Renal cortical epithelial cell (primary cell): ENCODE measurements at regions not wholly inside any gene's neighbourhood (a gene's known extent, or its start where the extent isn't known, plus 50 kb on each side); places are given as distances from the start of the nearest gene placed in this dataset.
A peak's percentile ranks its signal among the peaks of the same experiment; 100 is the strongest.

Experiments used
- DNase-seq: peaks from one replicate; pipeline ENCODE4 v3.0.0-alpha.2; 2011; ENCODE audit warnings: low read depth

DNA sequence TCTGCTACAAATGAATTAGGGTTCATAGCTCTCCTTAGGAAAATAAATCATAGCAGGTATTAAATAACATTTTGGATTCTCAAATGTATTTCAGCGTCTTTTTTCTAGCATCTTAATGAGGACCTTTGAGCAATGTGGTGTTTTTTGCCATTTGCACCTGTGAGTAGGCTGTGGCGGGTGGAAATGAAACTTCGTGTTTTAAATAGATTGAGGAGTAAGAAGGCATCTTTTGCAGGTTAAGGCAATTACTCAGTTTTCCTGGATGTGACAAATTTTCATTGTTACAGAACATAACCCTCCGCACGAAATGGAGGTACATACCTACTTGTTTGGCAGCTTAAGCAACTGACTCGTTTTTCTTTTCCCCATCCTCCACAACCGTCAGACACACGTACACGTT is 708.9 kb upstream of the NRSN1 start:
- no peak for DNase-seq

DNA sequence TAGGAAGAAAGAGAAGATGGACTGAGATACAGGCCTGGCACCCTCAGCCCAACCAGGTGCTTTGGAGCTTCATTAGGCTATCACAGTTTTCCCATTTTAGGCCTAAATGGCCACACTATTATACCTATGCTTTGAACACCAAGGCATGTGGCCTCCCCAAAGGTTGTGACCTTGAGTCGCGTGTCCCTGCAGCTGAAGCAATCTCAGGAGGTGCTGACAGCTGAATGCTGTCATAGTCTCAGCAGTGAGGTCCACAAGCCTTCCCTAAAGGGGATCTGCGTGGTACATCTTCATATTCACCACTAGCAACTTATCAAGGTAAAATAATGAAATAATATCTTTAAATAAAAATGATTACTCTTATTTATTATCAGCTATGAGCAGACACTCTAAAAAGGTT is 707.9 kb upstream of the NRSN1 start:
- DNase-seq = no peak

DNA sequence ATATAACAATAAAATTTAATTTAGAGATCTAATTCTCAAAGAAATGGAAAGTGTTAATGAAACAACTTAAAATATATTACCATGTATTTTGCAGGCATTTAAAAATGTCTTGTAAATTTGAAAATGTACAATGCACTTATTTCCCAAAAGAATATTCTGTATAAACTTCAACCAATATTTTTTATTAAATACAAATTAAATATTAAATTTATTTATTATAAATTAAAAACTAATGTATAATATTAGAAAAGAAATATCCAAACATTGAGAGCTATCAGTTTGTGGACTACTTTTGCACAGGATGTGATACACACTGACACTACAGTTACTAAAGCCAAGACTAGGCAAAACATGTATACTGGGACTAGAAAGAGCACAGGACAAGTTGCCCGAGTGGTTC is 707.0 kb upstream of the NRSN1 start:
- no peak for DNase-seq

DNA sequence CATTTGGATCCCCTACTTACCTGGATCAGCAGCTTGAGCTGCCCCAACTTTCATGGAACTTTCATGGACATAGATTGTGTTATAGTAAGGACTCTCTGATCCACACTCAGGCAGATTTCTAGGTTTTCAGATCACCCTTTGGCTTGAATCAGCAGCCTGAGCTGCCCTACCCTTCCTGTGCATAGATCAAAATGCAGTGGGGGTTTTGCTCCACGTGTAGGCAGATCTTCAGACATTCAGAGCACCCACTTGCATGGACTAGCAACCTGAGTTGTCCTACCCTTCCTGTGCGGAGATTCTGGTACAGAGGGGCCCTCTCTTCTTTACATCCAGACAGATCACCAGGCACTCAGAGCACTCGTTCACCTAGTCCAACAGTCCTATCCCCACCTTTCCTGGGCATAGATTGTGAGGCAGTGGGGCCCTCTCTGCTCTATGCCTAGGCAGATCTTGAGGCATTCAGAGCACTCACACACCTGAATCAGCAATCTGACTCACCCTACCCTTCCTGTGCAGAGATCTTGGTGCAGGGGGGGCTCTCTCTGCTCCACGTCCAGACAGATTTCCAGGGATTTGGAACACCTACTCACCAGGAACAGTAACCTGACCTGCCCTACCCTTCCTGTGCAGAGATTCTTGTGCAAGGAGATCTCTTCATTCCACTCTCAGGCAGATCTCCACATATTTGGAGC is 705.2 kb upstream of the NRSN1 start:
- no peak for DNase-seq

DNA sequence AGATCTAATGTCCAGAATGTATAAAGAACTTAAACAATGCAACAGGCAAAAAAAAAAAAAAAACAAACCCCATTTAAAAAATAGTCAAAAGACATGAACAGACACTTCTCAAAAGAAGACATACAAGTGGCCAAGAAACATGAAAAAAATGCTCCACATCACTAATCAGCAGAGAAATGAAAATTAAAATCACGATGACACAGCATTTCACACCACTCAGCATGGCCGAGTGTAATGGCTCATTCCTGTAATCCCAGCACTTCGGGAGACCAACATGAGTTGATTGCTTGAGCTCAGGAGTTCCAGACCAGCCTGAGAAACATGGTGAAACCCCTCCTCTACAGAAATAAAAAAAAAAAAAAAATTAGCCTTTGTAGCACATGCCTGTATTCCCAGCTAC is 701.4 kb upstream of the NRSN1 start:
- DNase-seq = no peak

DNA sequence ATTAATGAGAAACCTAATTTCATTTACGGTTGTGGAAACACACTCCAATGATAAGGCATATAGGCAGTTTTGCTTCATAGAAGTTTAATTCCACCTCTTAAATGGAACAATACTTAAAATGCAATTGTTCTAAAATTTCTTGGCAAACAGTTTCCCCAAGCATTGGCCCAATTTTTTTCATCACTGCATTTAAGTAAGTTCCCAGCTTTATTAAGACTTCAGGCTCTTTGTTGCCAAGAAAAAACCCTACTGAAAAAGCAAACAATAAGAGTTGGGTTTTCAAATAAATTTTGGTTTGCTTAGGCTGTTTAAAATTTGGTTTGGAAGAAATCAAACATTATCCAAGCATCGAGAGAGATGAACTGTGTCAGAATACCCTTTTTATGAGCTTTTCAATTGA is 690.9 kb upstream of the NRSN1 start:
- DNase-seq = no peak

DNA sequence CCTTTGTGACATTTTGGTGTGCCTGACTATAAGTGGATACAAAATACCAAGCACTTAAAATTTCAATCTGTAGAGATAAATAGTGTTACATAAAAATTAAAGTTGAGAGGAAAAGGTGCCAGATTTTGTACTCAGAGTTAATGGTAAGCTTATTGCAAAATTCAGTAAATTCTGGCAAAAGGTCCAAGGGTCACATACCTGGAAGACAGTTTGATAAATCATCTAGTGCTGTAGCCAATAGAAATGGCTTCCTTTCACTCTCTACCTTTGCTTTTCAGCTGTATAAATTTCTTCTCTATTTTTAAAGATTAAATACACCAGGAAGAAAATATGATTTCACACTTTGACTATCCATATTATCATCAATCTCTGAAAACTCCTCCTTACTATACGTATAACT is 690.2 kb upstream of the NRSN1 start:
- no peak for DNase-seq

DNA sequence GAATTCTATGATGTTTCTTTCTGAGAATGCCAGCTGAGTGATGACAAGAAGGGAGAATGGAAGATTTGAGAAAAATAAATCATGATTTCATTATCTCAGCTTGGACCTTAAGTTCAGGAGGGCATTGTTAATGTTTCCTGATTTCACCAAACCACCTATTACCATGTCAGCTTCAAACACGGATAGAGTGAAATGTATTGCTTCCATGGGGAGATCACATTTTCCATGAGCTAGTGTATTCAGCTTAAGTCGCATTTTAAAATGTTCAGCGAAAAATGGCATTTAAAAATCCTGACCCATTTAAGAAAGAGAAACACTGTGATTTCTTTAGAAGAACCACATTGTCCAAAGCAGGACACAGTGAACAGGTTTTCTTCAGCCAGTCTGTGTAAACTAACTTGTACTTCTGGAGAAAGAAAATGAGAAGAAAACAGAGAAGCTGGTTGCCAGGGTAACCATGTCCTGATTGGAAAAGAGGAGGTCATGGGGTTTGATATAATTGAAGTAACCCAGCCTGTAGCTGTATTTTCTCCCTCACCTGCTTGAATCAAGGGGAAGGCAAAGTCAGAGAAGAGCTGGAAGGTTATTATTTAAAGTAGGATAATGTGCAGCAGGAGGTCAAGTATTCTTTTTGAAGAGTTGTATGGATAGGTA is 684.1 kb upstream of the NRSN1 start:
- DNase-seq = no peak

DNA sequence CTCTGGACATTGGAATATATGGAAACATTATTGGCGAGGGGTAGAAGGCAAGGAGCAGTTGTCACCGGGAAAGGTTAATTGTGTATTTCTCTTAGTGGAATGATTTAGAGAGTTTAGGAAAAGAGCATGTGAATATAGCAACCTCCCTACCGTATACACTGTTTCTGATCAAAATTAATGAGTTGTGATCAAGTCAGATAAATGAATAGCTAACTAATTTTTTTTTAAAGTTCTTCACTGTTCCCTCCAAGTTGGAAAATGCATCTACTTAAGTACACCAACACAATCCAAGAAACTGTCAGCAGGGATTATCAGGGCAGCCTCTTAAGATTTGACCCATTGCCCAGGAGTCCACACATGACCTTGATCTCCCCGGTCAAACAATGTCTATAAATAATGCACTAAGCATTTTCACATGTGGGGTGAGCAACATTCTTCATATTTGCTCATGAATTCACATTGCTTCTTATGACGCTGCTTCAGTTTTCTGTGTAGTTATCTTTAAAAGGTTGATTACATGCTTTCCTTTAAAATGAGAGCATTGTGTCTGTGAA is 680.8 kb upstream of the NRSN1 start:
- DNase-seq = no peak

DNA sequence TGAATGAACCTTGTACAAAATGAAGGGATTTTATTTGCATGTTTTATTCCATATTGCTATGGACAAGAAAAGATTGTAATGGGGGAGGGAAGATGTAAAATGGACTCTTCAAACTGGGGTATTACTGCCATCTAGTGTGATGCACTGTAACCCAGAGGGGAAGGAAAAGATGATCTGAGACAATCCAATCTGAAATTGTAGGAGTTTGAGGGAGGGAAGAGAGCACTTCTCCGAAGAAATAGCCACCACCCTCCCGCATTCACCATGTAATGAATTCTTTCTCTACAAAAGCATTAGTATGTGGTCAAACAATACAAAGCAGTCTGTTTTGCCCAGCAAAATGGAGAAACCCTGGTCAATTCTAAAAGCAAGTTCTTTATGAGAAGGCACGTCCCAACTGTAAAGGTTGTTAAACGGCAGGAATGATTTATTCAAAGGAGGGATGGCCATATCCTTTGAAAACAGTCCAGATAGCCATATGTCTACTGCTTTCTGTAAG is 679.5 kb upstream of the NRSN1 start:
- DNase-seq = peak; percentile 42

DNA sequence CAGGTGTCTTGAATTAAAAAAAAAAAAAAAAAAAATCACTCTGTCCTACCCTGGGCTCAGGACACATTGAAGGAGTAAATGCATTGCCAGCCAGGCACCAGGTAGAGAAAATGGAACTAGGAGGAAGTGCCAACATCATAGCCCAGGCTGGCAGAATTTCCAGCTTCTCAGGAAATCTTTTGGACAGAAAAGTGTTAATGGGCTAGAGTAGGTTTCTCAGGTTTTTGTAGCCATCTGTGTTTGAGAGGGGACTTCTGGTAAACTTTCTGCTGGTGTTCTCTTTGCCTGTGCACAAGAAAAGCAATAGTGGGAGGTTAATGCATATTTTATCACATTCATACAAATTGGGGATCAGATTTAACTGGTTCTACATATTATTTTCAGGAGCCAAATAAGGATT is 678.3 kb upstream of the NRSN1 start:
- DNase-seq = no peak

DNA sequence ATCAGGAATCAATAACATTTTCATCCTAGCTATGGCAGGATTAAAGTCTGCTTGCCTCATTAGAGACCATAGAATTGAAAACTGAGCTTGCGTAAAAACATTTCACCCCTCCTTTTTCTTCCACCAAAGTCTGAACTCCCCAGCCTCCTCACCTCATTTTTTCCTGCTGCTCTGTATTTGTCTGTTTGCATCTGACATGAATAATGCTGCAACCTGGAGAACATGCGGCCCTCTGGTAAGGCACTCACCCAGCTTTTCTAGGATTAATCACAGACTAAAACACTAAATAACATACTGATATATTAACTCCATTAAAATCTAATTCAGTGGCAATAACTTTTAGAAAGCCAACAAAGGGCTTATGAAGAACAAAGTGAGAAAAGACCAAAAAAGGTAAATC is 677.7 kb upstream of the NRSN1 start:
- no peak for DNase-seq

DNA sequence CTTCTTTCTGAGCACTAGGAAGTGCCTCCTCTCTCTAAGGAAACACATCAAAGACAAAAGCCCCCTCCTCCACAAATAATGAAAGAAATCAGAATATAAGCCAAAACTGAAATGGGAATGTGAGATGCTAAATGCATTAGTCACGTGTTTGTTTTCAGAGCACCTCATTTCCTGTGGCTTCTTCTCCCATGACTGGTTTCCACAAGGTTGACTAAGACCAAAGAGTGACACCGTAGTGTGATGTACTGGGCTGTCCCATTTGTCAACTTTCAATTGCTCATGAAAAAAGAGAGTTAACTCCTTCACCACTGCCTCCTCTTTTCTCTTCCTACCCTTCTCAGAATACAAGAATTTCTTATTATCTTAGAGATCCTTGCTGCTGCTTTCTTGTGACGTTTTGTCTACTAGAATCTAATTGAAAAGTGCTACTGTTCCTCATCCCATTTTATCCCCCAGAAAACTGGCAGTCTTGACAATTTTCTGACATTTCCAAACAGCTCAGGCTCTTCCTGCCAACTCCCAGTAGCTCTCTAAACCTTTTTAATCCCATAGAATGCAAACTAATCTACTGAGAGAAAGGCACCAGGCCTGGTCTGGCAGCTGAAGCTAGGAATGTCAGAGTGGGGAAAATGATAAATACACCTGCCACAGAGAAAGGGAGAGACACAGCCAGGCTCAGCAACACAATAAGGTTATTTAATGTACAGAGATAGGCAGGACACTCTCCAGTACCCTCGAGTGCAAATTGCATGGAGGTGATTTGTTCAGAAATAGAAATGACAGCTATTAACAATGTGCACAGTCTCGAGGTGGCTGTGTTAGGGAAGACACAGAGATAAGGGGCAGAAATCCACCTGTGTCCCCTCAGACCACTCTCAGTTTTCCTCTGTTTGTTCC is 671.7 kb upstream of the NRSN1 start:
- DNase-seq = peak; percentile 72

DNA sequence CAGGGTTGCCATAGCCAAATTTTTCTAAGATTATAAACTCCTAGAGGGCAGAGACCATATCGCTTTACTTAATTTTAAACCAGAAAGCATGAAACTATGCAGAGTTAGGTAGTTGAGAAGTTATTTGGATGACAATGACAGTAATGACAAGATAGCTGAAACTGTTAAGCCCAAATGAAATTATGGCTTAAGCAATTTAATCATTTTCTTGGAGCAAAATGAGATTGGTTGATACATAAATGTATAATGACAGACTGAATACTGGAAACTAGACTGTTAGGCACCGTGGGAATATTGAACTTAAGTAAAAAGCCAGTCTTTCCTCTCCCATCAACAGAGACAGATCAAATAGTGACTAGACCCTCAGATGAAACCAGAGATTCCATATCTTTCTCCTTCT is 670.3 kb upstream of the NRSN1 start:
- DNase-seq = no peak

DNA sequence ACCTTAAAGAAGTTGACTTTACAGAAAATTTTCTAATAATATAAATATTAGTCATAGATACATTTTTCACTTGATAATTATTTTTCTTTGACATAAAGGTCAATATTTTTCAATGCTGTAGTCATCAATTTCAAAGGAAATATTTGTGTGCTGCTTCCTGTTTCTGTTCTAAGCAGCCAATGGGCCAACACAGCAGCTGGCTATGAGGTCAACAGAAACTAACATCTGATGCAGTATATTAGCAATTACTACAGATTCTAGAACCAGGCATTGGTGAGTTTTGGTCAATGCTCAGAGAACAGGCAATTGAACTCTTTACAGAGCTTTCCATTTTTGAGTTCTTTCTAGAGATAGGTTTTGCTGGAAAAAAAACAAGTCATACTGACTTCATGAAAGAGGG is 669.6 kb upstream of the NRSN1 start:
- no peak for DNase-seq

DNA sequence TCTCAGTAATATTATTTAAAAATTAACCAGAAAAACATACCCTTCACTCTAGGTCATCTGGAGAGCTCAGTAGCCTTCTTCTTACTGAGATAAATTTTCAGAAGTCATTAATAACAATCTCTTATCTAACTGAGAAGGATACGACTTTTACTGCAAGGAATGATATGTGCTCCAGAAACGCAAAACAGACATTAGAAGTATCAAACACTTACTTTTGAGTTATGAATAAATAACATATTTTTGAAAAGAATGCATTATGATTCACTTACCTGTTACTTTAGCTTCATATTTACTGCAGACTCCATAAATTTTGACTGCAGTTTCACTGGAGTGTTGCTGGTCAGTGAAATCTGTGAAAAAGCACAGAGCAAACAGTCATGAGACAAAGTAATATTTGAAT is 668.7 kb upstream of the NRSN1 start:
- DNase-seq = no peak

DNA sequence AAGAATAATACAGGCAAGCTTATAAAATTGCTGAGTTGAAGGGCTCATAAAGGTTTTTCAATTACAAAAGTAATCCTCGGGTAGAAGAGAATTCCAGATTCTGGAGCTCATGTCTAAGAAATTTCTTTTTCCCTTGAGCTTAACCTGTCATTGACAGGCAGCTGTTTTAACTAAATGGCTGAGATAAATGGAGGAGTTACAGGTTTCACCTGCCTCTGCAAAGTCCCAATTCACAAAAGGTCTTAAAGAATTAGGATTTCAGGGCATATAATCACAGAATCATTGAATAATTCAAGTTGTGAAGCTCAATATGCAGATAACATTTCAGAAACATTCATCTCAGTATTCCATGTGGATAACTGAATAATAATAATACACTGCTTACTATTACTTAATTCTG is 660.1 kb upstream of the NRSN1 start:
- no peak for DNase-seq

DNA sequence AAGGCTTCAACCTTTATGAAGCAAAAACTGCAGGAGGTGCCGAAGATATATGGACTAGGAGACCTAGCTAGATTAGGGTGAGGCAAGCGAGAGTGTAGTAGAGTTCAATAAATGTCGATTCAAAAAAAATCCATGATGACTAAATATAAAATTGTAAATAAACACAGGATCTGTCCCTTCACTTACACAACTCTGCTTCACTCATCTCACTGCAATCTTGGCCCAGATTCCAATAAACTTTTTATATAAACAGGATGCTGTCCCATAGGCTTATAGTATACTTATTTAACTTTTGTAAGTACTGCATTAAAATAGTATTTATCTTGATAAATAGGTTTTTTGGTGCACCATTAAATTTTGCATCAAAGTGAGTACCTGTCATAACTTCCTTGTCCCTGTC is 648.4 kb upstream of the NRSN1 start:
- no peak for DNase-seq

DNA sequence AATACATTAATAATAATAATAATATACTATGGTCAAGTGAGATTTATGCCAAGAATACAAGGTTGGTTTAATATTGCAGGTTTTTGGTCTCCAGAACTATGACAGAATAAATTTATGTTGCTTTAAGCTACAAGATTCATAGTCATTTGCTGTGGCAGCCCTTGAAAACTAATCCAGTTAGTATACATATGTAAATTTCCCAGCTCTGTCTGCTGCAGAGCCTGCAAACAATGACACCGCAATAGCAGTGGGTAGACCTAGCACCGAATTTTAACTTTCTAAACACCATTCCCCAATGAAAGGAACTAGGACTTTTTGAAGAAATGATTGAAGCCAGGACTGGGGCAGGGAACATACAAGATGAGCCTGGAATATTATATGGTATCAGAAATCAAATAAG is 647.7 kb upstream of the NRSN1 start:
- DNase-seq = no peak

DNA sequence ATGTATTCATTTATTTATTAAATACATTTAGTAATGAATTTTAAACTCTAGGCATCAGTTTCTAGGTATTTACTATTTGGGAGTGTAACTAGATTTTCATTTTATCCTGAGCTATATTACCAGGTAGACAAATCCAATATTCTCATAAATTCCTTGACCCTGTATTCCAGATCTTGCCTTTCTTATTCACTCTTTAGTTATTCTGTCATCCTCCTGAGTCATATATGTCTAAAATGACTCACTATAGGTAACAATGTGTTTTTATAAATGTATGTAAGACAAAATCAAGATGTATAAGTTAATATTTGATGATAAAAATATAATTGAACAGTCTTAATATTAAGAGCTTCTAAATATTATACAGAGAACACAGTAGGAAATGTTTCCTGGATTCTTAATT is 642.1 kb upstream of the NRSN1 start:
- no peak for DNase-seq

DNA sequence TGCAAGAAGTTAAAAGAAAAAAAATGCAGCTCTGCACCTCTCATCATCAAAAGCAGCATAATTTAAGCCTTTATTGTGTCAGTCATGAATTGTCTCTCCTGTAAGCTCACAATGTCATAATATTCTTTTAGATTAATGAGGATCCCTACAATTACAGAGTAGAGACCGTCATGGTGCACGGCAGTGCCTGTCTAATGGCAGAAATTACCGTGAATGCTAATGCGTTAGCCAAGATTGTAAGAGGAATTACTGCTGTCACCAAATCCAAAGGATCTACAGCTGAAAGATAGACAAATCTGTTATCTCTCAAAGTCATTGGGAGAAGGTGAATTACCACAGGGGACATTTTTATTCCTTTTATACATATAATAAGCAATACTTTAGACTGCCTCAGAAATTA is 631.6 kb upstream of the NRSN1 start:
- DNase-seq = no peak

DNA sequence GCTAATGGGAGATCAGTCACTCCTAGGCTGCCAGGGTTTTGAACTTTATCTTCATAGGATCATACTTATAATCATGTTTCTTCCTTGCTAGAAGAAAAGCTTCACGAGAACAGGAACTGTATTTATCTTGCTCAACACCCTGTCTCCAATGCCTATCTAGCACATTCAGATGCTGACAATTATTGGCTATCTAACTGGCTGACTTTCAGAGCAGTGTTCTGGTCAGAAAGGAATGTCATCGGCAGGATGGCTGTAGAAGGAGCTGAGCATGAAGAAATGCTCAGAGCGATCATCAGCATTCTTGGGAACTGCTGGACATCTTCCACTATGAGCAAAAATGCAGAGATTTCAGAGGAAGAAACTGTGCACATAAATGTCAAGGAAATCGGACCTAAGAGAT is 628.0 kb upstream of the NRSN1 start:
- no peak for DNase-seq

DNA sequence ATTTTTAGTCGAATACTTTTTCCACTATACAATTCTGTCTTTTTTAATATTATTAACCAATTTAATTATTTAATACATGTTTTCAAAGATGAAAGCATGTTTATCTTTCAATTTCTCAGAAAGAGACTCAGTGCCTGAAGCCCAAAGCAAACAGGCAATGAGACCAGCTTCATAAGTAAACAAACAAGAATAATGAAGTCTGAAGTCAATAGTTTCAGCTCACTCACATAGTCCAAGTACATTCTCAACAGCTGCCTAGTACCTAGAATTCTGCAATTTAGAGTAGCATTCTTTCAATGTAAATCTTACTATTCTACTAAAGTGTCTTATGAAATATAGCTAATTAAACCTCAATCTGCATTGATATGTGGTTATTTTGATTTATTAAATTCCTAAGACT is 626.5 kb upstream of the NRSN1 start:
- no peak for DNase-seq
